ENCODE measurements at regions not wholly inside any gene's neighbourhood (a gene's known extent, or its start where the extent isn't known, plus 50 kb on each side); places are given as distances from the start of the nearest gene placed in this dataset.

DNA sequence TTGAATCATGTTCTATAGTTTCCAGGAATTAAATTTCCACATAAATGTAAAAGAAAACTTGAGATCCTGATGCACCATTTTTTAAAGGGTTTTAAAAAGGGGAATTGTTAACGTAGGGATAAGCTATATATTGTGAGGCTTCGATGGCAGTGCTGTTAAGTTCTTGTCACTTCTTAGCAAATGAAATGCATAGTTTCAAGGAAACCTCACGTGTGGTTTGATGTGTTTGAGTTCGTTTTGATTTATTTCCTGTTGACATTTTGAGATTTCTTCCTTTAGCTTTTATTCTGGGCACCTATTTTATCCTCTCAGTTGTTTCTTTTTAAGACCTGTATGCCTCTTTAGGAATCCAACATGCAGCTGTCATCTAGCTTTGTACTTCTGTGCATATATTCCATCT is 301.0 kb downstream of the DOCK8 start:
- DNase-seq: no peak

DNA sequence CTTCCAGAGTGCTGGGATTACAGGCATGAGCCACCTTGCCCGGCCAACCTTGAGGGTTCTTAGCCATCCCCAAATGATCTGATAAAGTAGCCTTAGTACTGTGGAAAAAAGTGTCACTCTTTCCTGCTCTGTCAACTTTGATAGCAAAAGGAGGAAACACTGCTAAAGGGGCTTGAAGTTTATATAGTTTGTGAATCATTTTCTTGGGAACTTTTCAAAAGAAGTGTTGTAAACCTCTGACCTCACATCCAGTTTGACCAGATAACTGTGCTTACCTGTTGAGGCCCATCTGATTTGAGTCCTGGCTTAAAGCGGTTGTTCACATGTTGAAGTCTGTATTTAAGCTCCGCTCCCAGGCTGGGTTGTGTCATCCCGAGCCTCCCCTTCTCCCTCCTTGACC is 303.3 kb downstream of the DOCK8 start:
- no peak for DNase-seq

DNA sequence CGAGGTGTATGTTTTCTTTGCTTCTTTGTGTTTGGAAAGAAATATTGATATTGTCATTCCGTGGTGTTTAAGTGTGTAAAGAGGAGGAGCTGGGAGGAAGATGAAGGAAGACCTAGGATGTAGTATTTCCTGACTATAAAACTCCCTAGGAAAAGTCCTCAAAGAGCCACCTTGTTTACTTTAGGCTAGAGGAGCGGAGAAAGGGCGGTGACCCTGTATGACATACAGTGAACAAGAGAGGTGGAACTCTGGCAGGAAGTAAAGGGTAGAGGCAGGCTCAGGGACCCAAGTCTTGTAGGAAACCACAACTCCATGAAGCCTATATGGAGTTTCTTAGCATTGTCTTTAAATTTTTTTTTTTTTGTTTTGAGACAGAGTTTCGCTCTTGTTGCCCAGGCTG is 303.9 kb downstream of the DOCK8 start:
- DNase-seq: no peak

DNA sequence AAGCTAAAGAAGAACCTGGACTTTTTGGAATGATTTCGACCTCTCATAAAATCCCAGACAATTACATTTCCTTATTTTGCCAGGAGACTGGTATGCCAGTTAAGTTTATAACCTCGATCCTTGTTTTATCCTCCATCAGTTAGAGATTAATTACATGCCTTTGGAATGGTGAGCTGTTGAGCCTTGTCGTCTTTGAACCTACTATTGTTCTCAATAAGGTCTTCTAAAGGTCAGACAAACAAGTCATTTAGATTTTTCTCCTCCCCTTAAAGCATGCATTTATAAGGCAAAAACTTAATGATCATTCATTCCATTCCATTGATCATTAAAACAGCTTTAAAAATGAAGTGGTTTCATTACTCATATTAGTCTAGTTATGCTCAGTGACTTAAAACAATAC is 304.9 kb downstream of the DOCK8 start:
- no peak for DNase-seq

DNA sequence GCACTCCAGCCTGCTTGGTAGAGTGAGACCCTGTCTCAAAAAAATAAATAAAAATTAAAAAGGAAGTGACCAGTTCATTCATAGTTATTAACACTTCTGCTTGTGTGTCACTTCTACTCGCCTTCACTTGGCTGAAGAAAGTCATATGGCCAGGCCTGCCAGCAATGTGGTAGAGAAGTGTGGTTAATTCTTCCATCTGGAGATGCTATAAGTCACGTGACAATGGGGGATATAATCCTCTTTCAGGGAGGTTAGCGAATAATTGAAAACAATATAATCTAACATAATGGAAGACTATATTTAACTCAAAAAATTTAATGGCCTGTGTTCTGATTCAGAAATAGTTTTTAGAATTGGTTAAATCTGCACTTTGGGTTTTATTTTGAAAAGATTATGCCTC is 305.6 kb downstream of the DOCK8 start:
- no peak for DNase-seq

DNA sequence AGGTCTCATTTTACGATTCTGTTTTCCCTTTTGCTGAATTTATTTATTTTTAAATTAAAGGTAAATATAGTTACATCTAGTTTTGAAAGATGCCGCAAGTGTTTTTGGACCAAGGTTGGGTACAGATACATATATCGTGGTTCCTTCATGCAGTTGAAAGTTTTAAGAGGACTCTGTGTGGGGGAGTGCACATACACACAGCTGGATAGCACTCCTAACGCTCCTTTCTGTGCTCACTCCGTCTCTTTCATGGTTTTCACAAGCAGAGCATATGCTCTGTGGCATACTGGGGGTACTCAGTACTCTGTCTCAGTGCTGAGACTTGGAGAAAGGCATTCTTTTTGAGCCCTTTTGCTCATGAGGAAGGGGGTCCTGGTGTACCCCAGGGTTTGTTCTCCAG is 307.5 kb downstream of the DOCK8 start:
- DNase-seq: no peak

DNA sequence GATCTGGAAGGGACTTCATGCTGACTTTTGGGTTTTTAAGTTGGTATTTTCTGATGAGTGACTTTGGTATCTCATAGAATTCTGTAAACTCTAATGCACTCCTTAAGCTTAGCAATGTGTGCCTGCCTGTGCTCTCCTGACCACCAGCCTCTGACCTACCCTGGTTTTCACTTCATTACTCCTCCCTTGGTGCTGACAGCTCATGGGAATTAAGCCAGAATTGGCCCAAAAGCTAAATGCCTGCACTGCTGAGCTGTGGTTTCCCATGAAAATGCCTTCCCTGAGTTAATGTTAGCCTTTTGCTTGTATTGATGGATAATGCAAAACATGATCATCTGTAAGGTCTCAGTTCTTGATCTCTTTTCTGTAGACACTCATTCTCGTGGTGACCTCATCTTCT is 308.0 kb downstream of the DOCK8 start:
- DNase-seq: no peak

DNA sequence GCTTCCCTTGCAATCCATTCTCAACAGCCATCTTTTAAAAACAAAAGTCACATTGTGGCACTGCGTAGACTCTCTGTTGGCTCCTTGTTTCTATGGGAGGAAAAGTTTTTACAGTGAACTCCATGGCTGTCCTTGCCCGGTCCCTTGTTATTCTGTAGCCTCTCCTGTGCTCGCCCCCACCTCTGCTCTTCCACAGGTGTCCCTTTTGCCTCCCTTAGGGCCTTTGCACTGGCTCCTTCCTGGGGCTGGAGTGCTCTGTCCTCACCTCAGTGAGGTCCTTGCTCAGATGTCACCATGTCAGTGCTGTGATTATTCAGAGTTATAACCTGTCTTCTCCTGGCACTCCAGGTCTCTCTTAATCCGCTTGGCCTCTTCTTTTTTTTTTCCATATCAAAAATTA is 308.8 kb downstream of the DOCK8 start:
- no peak for DNase-seq

DNA sequence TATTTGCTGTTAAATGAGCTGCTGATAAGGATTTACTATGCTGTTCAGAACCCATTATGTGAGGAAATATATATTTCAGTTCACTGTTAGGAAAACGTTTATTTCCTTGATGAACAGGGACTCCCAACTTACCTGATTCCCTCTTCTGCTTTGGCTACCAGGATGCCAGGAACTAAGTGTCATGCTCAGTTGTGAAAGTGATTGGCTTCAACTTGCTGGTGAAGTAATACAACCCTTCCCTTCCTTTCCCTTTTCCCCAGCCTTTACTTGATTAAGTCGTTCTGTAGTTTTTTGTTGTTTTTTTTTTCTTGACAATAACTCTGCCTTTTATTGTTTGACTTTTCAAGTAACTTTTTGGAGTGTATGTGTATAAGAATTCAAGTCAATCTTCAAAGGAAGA is 309.3 kb downstream of the DOCK8 start:
- no peak for DNase-seq

DNA sequence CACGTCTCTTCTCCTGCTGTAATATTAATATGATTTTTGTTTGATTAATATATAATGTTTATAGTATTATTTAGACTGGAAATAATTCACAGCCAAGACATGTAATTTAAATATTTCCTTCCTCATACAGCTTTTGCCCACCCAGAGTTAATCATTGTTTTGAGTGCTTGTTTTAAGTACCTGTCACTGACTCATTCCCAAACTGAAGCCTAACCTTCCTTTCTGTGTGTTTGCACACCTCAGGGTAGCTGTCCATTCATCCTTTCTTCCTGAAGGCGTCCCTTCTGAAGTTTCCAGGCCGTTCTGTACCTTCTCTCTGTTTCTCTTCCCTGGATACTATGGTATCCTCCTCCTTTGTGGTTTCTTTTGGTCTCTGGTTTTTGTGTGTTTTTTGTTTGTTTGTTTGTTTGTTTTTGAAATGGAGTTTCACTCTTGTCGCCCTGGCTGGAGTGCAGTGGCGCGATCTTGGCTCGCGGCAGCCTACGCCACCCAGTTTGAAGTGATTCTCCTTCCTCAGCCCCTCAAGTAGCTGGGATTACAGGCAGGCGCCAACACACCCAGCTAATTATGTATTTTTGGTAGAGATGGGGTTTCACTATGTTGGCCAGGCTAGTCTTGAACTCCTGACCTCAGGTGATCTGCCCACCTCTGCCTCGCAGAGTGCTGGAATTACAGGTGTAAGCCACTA is 312.4 kb downstream of the DOCK8 start:
- no peak for DNase-seq

DNA sequence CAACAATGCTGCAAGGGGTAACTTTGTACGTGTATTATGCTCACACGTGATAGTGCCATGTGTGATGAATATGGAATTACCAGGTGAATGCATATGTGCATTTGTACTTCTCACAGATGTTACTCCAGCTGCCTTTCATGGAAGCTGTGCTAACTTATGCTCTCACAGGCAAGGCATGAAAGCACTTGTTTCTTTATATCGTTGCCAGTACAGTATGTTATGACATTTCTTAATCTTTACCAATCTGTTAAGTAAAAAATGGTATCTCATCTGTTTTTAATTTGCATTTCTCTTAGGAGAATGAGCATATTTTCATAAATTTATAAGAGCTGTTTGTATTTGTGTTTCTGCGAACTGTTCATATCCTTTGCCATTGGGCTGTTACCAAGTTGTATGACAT is 311.8 kb upstream of the DMRT1 start:
- DNase-seq: no peak

DNA sequence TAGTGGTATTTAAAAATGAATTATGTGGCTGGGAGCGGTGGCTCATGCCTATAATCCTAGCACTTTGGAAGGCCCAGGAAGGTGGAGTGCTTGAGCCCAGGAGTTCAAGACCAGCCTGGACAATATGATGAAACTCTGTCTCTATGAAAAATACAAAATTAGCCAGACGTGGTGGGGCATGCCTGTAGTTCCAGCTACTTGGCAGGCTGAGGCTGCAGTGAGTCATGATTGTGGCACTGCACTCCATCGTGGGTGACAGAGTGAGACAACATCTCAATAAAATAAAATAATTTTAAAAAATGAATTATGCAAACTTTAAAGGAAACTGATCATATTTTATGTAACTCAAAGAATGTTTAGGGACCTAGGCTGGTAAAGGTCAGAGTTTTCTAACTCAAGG is 310.8 kb upstream of the DMRT1 start:
- no peak for DNase-seq

DNA sequence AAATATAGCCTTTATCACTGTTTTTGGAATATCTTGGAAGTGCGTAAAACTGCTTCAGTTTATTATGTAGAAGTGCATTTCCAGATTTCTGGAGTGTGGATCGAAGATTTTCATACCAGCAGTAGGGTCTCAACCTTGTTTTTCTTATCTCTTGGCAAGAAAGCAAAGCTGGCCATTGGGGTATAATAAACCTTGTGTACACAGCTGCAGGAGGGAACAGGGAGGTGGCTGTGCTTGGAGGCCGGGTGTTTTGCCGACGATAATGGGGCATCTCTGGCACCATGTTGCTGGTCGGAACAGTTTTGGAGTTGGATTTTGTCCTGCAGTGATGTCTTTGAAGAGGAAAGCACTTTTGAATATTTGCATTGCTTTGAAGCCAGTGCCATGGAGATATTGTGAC is 308.8 kb upstream of the DMRT1 start:
- DNase-seq: no peak

DNA sequence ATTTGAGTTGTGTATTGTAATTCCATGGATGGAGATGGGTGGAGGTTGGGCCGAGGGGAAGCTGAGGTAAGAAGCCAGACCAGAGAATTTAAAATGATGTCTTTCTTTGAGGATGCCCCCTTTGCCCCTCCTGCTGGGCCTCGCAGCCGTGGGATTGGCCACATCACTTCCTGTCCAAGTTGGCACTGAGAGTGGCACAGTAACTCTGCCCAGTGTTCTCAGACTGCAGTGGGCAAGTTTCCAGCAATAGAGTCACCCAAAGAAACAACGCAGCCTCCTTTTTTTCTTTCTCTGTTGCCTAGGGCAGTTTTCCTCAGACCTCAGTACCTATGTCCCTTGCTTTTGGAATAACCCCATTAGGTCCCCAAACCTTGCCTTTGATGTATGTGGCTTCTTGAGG is 306.6 kb upstream of the DMRT1 start:
- no peak for DNase-seq

DNA sequence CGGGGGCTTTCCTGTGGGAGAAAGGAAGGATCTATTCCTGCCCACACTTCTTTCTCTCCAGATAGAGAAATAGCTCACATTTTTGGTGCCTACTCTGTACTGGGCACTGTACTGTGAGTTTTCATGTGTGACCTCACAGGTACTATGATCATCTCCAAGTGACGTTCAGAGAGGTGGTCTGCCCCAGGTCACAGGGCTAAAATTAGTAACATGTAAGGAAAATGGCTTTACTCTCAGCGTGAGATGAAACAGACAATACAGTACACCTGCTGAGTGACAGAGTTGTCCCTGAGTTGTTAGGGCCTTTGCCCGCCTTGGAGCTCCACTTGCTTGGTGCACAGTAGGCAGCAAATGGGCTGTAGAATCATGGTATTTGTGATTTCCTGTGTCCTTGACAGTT is 306.1 kb upstream of the DMRT1 start:
- DNase-seq: no peak

DNA sequence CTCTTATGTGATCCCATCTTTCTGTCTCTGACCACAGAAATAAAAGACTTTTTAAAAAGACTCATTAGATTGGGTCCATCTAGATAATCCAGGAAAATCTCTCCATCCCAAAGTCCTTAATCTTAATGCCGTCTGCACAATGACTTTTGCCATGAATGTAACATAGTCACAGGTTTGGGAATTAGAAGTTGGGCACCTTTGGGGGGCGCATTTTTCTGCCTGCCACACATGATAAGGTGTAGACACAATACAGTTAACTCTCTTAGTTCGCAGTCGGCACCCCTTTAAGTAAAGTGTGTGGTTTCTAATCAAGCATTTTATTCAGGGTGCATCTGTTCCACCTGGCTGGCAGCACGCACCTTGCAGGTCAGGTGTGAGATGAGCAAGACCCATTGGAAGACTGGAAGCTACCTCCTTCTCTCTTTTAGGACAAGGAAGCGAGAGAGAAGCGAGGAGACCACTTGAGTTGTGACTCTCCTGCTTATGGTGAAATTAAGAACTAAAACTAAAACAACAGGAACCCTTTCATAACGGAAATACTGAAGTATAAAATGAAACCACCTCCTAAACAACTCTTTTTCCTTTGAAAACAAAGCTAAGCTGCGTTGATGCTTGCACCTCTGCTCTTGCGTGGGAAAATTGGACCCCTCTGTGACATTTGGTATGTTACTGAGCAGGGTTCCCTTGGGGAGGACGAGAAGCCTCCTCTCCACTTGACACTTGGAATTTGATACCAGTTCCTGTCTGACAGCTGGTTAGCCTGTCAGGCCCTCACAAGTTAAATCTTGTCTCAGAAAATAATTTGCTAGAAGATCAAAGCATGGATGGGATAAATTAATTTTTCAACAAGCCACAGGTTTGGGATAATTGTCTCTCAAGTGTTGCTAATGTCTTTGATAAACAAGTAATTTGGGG is 304.6 kb upstream of the DMRT1 start:
- DNase-seq: peak; percentile 3

DNA sequence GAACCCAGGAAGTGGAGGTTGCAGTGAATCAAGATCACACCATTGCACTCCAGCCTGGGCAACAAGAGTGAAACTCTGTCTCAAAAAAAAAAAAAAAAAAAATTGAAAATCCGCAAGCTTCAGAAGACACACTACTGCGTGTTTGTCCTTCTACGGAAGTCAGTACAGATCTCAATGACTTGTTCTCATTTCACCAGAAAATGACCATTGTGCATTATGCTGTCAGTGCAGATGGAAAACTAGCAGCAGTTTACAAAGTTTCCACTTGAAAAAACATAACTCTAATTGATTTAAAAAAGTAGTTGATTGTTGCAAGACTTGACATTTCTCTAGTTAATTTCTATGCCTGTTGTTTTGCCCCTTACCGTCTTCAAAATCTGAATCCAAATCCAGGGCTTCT is 298.0 kb upstream of the DMRT1 start:
- DNase-seq: no peak

DNA sequence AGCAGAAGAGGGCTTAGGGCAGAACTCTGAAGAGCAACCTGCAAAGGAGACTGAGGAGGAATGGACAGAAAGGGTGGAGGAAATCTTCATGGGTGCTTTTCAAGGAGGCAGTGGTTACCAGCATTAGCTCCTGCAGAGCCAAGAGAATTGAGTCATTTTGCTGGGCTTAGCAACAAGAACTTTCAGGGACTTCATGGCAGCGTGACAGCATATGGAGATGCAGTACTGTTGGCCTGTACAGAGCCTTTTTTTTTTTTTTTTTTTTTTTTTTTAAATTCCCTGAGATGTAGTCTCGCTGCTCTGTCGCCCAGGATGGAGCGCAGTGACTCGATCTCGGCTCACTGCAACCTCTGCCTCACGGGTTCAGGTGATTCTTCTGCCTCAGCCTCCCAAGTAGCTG is 296.0 kb upstream of the DMRT1 start:
- DNase-seq: no peak

DNA sequence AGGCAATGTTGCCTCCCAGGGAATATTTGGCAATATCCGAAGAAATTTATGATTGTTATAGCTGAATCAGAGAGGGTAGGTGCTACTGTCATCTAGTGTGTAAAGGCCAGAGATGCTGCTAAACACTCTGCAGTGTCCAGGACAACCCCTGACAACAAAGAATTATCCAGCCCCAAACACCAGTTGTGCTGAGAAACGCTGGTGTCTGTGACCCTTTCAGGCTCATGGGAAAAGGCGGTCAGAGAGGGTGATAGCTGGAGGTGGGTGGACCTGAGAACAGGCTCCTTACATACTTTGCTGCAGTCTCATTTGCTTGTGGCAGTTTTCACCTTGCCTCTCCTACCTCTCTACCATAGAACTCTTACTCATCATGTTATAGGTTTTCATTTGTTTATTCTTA is 295.3 kb upstream of the DMRT1 start:
- no peak for DNase-seq

DNA sequence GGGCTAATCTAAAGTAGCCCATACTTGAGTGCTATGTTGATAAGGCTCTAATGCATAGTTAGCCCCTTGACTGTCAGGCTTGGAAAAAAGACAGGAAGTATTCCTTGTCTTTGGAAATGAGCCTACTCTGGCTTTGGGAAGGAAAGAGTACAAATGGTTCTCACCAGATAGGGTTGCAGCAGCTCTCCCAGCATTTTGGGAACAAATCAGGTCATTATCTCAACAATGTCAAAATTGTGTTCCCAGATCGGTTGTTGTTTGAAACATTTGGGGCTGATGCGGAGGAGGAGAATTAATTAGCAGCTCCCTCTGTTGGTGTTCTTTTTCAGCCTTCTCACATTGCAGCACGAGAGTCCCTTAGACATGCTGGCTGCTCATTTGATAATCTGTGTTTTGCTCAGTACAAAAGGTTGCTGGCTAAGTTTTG is 294.7 kb upstream of the DMRT1 start:
- DNase-seq: no peak

DNA sequence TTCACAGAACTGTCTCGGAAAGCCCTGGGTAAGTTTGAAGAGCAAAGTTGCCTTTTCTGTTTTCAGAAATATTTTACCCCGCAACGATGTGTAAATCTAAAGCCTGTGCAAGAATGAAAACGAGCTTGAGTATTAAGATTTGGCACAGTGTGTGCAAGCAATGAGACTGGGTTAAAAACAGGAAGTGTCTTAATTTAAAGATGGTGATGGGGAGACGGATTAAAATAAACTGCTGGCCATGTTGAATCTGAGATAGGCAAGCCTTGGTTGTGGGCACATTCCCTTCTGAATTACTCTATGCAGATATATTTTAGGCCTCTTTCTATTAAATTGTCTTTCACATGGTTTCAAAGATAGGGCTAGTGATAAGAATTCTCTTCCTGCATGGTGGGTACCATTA is 294.2 kb upstream of the DMRT1 start:
- DNase-seq: no peak

DNA sequence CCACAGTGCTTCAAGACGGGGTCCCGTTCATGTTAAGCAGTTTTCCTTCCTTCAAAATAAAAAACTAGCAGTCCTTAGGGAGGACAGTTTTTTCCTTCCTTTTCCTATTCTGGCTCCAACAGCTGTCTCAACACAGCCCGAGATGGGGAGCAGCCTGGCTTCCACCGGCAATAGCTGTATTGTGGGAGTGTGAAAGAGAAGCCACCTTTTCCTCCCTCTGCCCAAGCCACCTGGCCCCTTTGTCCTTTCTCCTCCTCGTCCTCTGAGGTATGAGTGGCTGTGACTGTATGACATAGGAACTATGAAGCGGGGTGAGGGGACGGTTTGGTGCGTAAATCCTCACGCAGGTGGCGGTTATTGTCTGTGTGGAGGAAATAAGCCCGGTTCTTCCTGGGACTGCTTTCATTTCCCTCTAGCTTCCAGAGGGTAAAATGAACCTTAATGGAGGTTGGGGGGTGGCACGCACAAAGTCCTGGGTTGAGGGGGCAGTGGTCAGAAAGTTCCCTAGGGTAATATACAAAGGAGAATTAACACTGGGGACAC is 292.0 kb upstream of the DMRT1 start:
- DNase-seq: no peak

DNA sequence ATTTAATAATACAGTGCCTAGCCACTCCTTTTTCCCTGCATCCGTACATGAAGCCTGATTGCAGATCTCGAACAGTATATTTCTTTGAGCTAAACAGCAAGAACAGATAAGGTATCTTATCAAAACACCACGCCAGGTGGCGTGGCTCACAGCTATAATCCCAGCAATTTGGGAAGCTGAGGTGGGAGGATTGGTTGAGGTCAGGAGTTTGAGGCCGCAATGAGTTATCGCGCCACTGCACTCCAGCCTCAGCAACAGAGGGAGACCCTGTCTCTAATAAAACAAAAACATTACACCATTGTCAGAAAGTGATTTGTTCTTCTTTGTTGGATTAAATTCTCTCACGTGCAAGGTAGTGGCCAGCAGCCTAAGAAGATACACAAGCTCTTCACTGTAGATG is 291.2 kb upstream of the DMRT1 start:
- no peak for DNase-seq

All from NCI-H2107 (cell line).